Endothelial cell of umbilical vein (primary cell): ENCODE measurements at regions not wholly inside any gene's neighbourhood (a gene's known extent, or its start where the extent isn't known, plus 50 kb on each side); places are given as distances from the start of the nearest gene placed in this dataset.
A peak's percentile ranks its signal among the peaks of the same experiment; 100 is the strongest.

ENCODE experiments used
- BruUV-seq: library from RNA; stranded (reverse); fragments of 400-500 nt; replicated peaks from 2 replicates; lab custom pipeline; 2021; lab: Mats Ljungman, UMichigan
- CTCF ChIA-PET: fragments of 300-600, 350-600 bp; sonication (Branson Sonifier 250); formaldehyde crosslinking; loops from one replicate; lab custom pipeline; 2021; ENCODE audit warnings: antibody characterized with exemption, inconsistent platforms; lab: Charles Lee
- POLR2A ChIA-PET: fragments of 300-600, 350-600 bp; sonication (Branson Sonifier 250); formaldehyde crosslinking; loops from one replicate; lab custom pipeline; 2021; ENCODE audit warnings: antibody characterized with exemption, inconsistent platforms; lab: Charles Lee
- DNase-seq: peaks from one replicate; pipeline ENCODE4 v3.0.0-alpha.2; 2011; ENCODE audit warnings: low read depth, low spot score
- FAIRE-seq: peaks from 2 replicates; lab custom pipeline; 2011; peaks lifted over from hg19 to GRCh38; lab: Jason Lieb, UNC
- H2AFZ ChIP-seq: 2 replicates; pipeline ENCODE4 v1.6.0; 2012; ENCODE audit warnings: low read depth, low read length, control low read depth, inconsistent platforms
- H3K27ac ChIP-seq: 2 replicates; pipeline ENCODE4 v1.5.1; 2011; ENCODE audit warnings: low read depth, mild to moderate bottlenecking, control low read depth, low read length, moderate library complexity; ENCODE audit not compliant: insufficient read depth
- H3K27me3 ChIP-seq, 2 experiments: 2 replicates each; pipeline versions ENCODE4 v1.6.0 to v1.6.1; 2011; ENCODE audit warnings: low read length in 2 of 2, mixed read lengths in 1 of 2; ENCODE audit not compliant: control insufficient read depth in 2 of 2, insufficient read depth in 2 of 2
- H3K36me3 ChIP-seq, 2 experiments: 2 replicates in 1 of 2; 3 replicates in 1 of 2; pipeline ENCODE4 v1.5.1; 2011; ENCODE audit warnings: low read length in 2 of 2, mild to moderate bottlenecking in 1 of 2, moderate library complexity in 1 of 2; ENCODE audit not compliant: control insufficient read depth in 2 of 2, insufficient read depth in 2 of 2; ENCODE audit errors: extremely low read depth in 1 of 2
- H3K4me1 ChIP-seq: 3 replicates; pipeline ENCODE4 v1.5.1; 2011; ENCODE audit warnings: mild to moderate bottlenecking, low read length; ENCODE audit not compliant: control insufficient read depth, insufficient read depth; ENCODE audit errors: extremely low read depth
- H3K4me2 ChIP-seq: 2 replicates; pipeline ENCODE4 v1.6.1; 2011; ENCODE audit warnings: low read length, control low read depth, mixed read lengths; ENCODE audit not compliant: insufficient read depth
- H3K4me3 ChIP-seq, 3 experiments: fragments of 200-600 bp in 1 of 3; sonication (generic), shearing (Covaris generic) in 1 of 3; replicated peaks in 1 of 3; 2 replicates each; pipeline ENCODE4 v1.5.1; 2011 to 2016; ENCODE audit warnings: control low read depth in 3 of 3, low read length in 3 of 3, mild to moderate bottlenecking in 2 of 3, inconsistent platforms in 1 of 3, low read depth in 1 of 3, moderate library complexity in 1 of 3; ENCODE audit not compliant: insufficient read depth in 1 of 3
- H3K79me2 ChIP-seq: 2 replicates; pipeline ENCODE4 v1.6.0; 2012; ENCODE audit warnings: low read length, inconsistent platforms; ENCODE audit not compliant: control insufficient read depth, insufficient read depth
- H3K9ac ChIP-seq: replicated peaks from 2 replicates; pipeline ENCODE3; 2011; ENCODE audit warnings: low read length, control low read depth; ENCODE audit not compliant: insufficient read depth; ENCODE audit errors: extremely low read depth
- H3K9me1 ChIP-seq: replicated peaks from 3 replicates; pipeline ENCODE4 v1.6.0; 2011; ENCODE audit warnings: mild to moderate bottlenecking, low read length; ENCODE audit not compliant: control insufficient read depth, insufficient read depth; ENCODE audit errors: extremely low read depth
- H3K9me3 ChIP-seq: replicated peaks from 2 replicates; pipeline ENCODE4 v1.5.1; 2012; ENCODE audit warnings: low read length, inconsistent platforms; ENCODE audit not compliant: control insufficient read depth, insufficient read depth
- H4K20me1 ChIP-seq: replicated peaks from 2 replicates; pipeline ENCODE3; 2011; ENCODE audit warnings: mild to moderate bottlenecking, low read length; ENCODE audit not compliant: control insufficient read depth, insufficient read depth; ENCODE audit errors: extremely low read depth
- EZH2 ChIP-seq: IDR thresholded peaks from 2 replicates; pipeline ENCODE4 v1.6.1; 2012; ENCODE audit warnings: borderline replicate concordance, low read depth, mild to moderate bottlenecking, moderate library complexity, low read length, inconsistent platforms; ENCODE audit not compliant: severe bottlenecking
- FOS ChIP-seq: IDR thresholded peaks from 2 replicates; pipeline ENCODE4 v1.6.1; 2011; ENCODE audit warnings: mild to moderate bottlenecking, low read length, moderate library complexity, borderline replicate concordance; ENCODE audit not compliant: insufficient read depth
- GATA2 ChIP-seq: IDR thresholded peaks from 2 replicates; pipeline ENCODE4 v1.7.0; 2011; ENCODE audit warnings: low read depth, mild to moderate bottlenecking, moderate library complexity, mixed read lengths, low read length; ENCODE audit not compliant: insufficient read length, insufficient read depth
- JUN ChIP-seq: IDR thresholded peaks from 2 replicates; pipeline ENCODE4 v1.6.1; 2011; ENCODE audit warnings: borderline replicate concordance, low read depth; ENCODE audit not compliant: insufficient read length, insufficient read depth
- MAX ChIP-seq: IDR thresholded peaks from 2 replicates; pipeline ENCODE4 v1.6.1; 2011; ENCODE audit not compliant: insufficient read depth, insufficient read length
- MYC ChIP-seq: IDR thresholded peaks from one replicate; pipeline ENCODE4 v1.6.1; 2011; ENCODE audit warnings: mild to moderate bottlenecking, low read depth, low read length
- POLR2A ChIP-seq: IDR thresholded peaks from 2 replicates; pipeline ENCODE4 v1.6.1; 2012; ENCODE audit warnings: low read depth, mild to moderate bottlenecking, control low read depth, low read length
- POLR2AphosphoS5 ChIP-seq: IDR thresholded peaks from 2 replicates; pipeline ENCODE4 v1.6.1; 2012; ENCODE audit warnings: low read depth, mild to moderate bottlenecking, control low read depth, low read length, moderate library complexity; ENCODE audit not compliant: insufficient read depth
- dilution Hi-C: fragments of 300-500 bp; cut with MboI; formaldehyde crosslinking; loops from one replicate; pipeline ENCODE4 v1.15.0; 2019; ENCODE audit warnings: low sequenced_read_pairs; ENCODE audit not compliant: extremely low pct_ligation_motif_present
- intact Hi-C: fragments of 100-400 bp; cut with micrococcal nuclease; formaldehyde crosslinking; loops from one replicate; pipeline ENCODE4 v1.10.0; 2022
- TF ChIP-seq, protein P1 (sequence below), 2 donors: IDR thresholded peaks; 1 replicate in 1 of 2; 2 replicates in 1 of 2; pipeline ENCODE4 v1.5.1; 2011; ENCODE audit warnings: low read length in 2 of 2, mild to moderate bottlenecking in 2 of 2, moderate library complexity in 2 of 2, control low read depth in 1 of 2, inconsistent platforms in 1 of 2, low read depth in 1 of 2; ENCODE audit not compliant: insufficient read depth in 1 of 2; ENCODE audit errors: extremely low read depth in 1 of 2

GRCh38 chr1:55316502-55316901 is 101.3 kb upstream of the USP24 start:
- Histone ChIP-seq H3K9ac (no peak overlapping the region), H3K79me2 (no peaks in the 10 kb centered on the region), H3K4me3 (no peak overlapping the region), H2AFZ (no peak overlapping the region), H3K27ac (no peak overlapping the region), H3K36me3 (no peaks in the 10 kb centered on the region), H3K9me3 (no peaks in the 10 kb centered on the region), H3K9me1 (no peaks in the 10 kb centered on the region), H3K4me1 (peaks cover 46% of the 10 kb centered on the region), H3K27me3 (no peaks in the 10 kb centered on the region), H3K4me2 (no peak overlapping the region), H4K20me1 (no peaks in the 10 kb centered on the region)
- TF ChIP-seq EZH2 (no peak), GATA2 (no peak), JUN (no peak), POLR2AphosphoS5 (no peak), POLR2A (no peak), FOS (no peak), MAX (no peak), MYC (no peak)
- TF ChIP-seq, protein P1, sequence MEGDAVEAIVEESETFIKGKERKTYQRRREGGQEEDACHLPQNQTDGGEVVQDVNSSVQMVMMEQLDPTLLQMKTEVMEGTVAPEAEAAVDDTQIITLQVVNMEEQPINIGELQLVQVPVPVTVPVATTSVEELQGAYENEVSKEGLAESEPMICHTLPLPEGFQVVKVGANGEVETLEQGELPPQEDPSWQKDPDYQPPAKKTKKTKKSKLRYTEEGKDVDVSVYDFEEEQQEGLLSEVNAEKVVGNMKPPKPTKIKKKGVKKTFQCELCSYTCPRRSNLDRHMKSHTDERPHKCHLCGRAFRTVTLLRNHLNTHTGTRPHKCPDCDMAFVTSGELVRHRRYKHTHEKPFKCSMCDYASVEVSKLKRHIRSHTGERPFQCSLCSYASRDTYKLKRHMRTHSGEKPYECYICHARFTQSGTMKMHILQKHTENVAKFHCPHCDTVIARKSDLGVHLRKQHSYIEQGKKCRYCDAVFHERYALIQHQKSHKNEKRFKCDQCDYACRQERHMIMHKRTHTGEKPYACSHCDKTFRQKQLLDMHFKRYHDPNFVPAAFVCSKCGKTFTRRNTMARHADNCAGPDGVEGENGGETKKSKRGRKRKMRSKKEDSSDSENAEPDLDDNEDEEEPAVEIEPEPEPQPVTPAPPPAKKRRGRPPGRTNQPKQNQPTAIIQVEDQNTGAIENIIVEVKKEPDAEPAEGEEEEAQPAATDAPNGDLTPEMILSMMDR (IDR thresholded peaks at IDR 0.05; ENCODE audit: extremely low read depth in 1 of 2, insufficient read depth in 1 of 2, low read depth in 1 of 2, low read length in 2 of 2), result no peak
- FAIRE-seq (peak; percentile 58), DNase-seq (peak; percentile 32)
- intact Hi-C loops (no loop called here), dilution Hi-C loops (no loop called here)
- ChIA-PET POLR2A (no interaction called here), CTCF (interaction anchor here (0.8 to 3.6 kb wide), 7 partner anchors 8 to 1268 kb away, joined by 3 to 36 read pairs (median 7); no protein-coding TSS in a partner anchor)
- no TSS peak for BruUV-seq
